ENCODE measurements at regions not wholly inside any gene's neighbourhood (a gene's known extent, or its start where the extent isn't known, plus 50 kb on each side); places are given as distances from the start of the nearest gene placed in this dataset.

- ATAC-seq (no peak), DNase-seq (ENCODE audit: low spot score) (no peak)
- no peak overlapping the region for H3K27ac Mint-ChIP-seq
- peaks cover 20 to 41% of the 10 kb centered on the region in 2 donors for H3K27me3 Mint-ChIP-seq
- no peaks in the 10 kb centered on the region for H3K4me1 Mint-ChIP-seq (ENCODE audit: low read depth in 2 of 2)
- no peaks in the 10 kb centered on the region for H3K36me3 Mint-ChIP-seq
- H3K9me3 Mint-ChIP-seq = no peaks in the 10 kb centered on the region
- no peak overlapping the region for H3K4me3 Mint-ChIP-seq
Observed at GRCh38 chr5:73996151-73996755, 370.3 kb downstream of the ARHGEF28 start.

GRCh38 chr5:73994963-73995362 lies 369.0 kb downstream of the ARHGEF28 start:
- Mint-ChIP-seq H3K36me3 (no peaks in the 10 kb centered on the region), H3K4me1 (ENCODE audit: low read depth in 2 of 2) (no peaks in the 10 kb centered on the region), H3K9me3 (no peaks in the 10 kb centered on the region), H3K27ac (no peak overlapping the region), H3K27me3 (peaks cover 22 to 45% of the 10 kb centered on the region in 2 donors), H3K4me3 (no peak overlapping the region)
- ATAC-seq (no peak), DNase-seq (ENCODE audit: low spot score) (no peak)
